Astrocyte of the spinal cord (primary cell): ENCODE measurements at regions not wholly inside any gene's neighbourhood (a gene's known extent, or its start where the extent isn't known, plus 50 kb on each side); places are given as distances from the start of the nearest gene placed in this dataset.
"Not testable (repeated sequence)": the region's sequence is repeated elsewhere in the genome, so short reads cannot be mapped to it uniquely, and the experiment has no call there.

Experiments
- DNase-seq: peaks from one replicate; pipeline ENCODE4 v3.0.0; 2011; ENCODE audit warnings: low read depth, low spot score
- H3K4me3 ChIP-seq: 2 replicates; pipeline ENCODE4 v1.5.1; 2011; ENCODE audit warnings: low read depth, mild to moderate bottlenecking, low read length, moderate library complexity
- in situ Hi-C: cut with HindIII; loops from 2 replicates; pipeline ENCODE4 v1.10.0; 2017; ENCODE audit warnings: low sequenced_read_pairs
- TF ChIP-seq, protein P1 (sequence below): IDR thresholded peaks from 2 replicates; pipeline ENCODE4 v1.5.1; 2012; ENCODE audit warnings: low read depth, mild to moderate bottlenecking, low read length, inconsistent platforms

DNA sequence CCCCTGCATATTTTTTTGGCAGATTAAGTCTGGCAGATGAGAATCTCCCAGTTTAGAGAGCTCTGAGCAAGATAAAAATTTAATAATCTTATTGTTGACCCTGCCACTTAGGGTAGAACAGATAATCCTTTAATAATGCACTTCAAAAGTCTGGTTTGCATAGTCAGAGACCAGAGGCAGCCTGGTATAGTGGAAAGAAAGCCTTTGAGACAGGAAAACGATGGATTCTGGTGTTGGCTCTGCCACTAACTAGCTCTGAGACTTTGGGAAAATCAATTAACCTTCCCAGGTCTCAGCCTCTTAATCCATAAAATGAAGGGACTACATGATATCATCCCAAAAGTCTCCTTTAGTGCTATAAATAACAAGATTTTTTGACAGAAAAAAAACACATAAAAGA, 824.5 kb downstream of the STIM2 start:
- TF ChIP-seq, protein P1, sequence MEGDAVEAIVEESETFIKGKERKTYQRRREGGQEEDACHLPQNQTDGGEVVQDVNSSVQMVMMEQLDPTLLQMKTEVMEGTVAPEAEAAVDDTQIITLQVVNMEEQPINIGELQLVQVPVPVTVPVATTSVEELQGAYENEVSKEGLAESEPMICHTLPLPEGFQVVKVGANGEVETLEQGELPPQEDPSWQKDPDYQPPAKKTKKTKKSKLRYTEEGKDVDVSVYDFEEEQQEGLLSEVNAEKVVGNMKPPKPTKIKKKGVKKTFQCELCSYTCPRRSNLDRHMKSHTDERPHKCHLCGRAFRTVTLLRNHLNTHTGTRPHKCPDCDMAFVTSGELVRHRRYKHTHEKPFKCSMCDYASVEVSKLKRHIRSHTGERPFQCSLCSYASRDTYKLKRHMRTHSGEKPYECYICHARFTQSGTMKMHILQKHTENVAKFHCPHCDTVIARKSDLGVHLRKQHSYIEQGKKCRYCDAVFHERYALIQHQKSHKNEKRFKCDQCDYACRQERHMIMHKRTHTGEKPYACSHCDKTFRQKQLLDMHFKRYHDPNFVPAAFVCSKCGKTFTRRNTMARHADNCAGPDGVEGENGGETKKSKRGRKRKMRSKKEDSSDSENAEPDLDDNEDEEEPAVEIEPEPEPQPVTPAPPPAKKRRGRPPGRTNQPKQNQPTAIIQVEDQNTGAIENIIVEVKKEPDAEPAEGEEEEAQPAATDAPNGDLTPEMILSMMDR: no peak
- DNase-seq: no peak
- no peak overlapping the region for H3K4me3 ChIP-seq
- in situ Hi-C loops: no loop called here

DNA sequence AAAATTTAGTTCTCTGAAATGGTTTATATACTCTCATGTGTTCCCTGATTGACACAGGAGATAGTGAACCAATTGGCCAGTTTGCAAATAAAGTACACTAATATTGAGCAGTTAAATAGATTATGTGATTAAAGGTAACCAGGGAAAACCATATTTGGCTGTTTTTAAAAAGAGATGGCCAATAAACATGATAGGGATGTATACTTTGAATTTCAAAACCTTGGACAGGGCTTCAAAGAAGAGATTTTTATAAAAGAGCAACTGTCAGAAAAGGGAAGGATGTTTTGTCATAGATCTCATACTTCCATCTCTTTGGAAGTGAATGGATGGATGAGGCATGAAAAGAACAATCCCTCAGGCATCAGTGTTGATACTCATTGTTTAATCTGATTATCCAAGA, 825.3 kb downstream of the STIM2 start:
- TF ChIP-seq, protein P1: no peak
- in situ Hi-C loops: no loop called here
- DNase-seq: no peak
- H3K4me3 ChIP-seq: no peak overlapping the region

DNA sequence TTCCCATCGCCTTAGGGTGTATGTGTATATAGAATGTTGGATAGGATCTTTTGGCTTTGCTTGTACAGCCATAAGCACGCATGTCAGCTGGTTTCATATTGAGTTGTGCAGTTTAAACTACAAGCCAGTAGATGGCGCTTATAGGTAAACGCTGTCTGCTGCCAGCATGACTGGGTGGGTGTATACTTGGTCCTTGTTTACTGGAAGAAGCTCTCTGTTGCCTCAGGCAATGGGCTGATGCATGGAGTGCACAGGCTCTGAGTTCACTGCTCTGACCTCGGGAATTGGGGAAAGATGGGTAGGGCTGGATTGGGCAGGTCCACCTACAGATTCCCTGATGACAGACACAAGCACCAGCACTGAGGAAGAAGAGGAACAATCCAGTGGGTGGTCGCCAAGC, 831.5 kb downstream of the STIM2 start:
- H3K4me3 ChIP-seq: no peak overlapping the region
- TF ChIP-seq, protein P1: peak; percentile 65
- DNase-seq: peak; percentile 36
- in situ Hi-C loops: no loop called here

DNA sequence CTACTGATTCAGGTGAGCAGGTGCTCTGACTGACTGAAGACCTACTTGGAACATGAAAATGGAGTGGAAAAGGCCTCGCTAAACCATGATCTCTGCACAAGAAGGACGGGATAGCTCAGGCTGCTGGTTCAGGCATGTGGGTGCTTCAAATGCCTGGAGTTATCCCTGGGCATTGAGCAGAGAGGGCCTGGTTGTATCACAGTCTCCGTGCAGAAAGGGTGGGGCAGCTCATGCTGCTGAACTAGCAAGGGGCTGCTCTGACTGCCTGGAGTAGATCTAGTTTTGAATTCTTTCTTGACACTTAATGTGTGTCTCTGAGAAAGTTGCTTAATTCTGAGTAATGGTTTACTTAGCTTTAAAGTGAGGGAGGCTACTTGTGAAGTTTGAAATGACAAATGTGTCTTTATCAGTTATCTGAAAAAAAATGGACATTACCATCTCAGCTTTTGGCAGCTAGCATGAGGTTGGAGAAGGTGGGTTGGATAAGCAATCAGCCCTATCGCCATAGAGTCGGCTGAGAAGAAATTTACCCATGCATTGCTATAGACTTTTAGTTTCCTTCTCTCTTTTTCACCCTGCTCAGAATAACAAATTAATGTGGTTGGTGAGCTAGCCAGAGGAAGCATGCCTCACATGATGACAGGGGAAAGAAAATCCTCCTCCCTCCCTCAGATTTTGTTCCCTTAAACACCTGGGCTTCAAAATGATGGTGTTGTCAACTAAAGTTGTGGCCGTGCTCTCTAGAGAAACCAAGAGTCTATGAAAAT, 832.4 kb downstream of the STIM2 start:
- no peak overlapping the region for H3K4me3 ChIP-seq
- TF ChIP-seq, protein P1: no peak
- in situ Hi-C loops: no loop called here
- no peak for DNase-seq

DNA sequence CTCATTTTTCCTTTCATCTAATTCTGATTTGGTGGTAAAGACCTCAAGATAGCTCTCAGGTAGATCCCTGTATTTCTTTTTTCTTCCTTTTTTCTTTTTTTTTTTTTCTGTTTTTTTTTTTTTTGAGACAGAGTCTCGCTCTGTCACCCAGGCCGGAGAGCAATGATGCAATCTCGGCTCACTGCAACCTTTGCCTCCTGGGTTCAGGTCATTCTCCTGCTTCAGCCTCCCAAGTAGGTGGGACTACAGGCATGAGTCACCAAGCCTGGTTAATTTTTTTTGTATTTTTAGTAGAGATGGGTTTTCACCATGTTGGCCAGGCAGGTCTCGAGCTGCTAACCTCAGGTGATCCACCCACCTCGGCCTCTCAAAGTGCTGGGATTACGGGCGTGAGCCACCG, 835.6 kb downstream of the STIM2 start:
- in situ Hi-C loops, DNase-seq, H3K4me3 ChIP-seq: not testable (repeated sequence)

DNA sequence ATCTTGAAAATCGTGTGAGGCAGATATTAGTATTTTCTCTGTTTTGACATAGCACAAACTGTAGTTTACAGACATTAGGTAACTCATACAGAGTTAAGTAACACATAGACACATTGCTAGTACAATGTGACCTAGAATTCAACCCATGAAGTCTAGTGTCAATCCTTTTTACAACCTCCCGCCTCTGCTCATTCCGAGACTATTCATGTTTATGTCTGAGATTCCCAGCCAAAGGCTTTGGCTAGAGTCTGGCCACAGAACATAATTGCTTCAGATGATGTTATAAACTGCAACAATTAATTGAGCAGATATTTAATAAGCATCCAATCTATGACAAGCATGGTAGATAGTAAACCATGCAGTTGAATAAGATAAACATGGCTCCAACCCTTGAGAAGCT, 841.0 kb downstream of the STIM2 start:
- DNase-seq: peak; percentile 5
- TF ChIP-seq, protein P1: no peak
- no peak overlapping the region for H3K4me3 ChIP-seq
- in situ Hi-C loops: no loop called here

DNA sequence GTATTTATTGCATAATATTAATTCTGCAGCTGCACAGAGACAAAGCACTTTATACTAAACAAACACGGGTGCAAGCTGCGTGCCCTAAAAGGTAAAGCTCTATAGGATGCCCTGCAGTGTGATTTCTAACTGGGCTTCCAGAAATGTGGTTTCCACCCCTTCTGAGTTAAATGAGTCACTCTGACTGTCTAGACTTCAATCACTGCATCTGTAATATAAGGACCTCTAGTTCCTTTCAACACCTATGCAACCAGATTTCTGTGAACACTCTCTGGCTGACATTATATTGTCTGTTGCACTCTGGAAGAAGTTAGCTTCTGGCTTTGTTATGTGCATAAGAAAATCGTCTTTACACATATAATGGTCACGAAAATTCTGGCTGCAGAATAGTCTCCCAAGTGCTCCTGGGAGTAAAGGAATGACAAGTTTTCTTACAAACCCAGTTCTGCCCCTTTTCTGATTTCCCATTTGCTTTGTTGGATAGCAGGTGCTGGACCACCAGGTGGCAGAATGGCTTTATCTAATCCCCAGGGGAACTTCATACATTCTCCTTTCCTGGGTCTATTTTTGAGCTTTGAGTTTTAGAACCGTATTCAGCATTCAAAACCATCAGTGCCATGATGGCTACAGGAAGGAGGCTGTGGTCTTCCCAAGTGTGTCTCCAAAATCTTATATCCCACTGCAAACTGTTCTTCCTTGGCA, 842.2 kb downstream of the STIM2 start:
- TF ChIP-seq, protein P1: peak; percentile 53
- in situ Hi-C loops: no loop called here
- peak; percentile 33 for DNase-seq
- H3K4me3 ChIP-seq: no peak overlapping the region
